WTC11 (cell line): ENCODE measurements at regions not wholly inside any gene's neighbourhood (a gene's known extent, or its start where the extent isn't known, plus 50 kb on each side); places are given as distances from the start of the nearest gene placed in this dataset.

ENCODE experiments used
- TF ChIP-seq, protein P1 (sequence below): fragments of 200-600 bp; IDR thresholded peaks from 2 replicates; pipeline ENCODE4 v1.8.0; 2022; ENCODE audit warnings: antibody characterized with exemption
- TF ChIP-seq, protein P2 (sequence below): fragments of 250-450 bp; sonication (Bioruptor Pico); IDR thresholded peaks from 2 replicates; pipeline ENCODE4 v2.1.2; 2022; ENCODE audit warnings: mild to moderate bottlenecking, moderate library complexity

DNA sequence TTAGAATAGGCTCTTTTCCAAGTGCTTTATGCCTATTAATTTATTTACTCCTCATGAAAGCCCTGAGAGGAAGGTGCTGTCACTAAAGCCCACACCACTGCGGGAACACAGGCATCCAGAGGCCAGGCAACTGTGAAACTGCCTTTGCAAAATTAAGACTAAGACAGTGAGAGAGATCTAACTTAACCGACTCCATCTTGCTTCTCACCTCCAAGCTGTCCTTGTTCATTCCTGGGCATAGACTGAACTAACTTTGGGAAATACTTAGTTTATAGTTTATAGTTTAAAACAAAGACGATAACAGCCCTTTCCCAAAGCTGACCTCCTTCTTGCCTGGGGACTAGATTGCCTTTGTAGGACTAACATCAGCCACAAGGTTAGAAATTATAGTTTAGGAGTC lies 80.1 kb downstream of the RSPH3 start:
- TF ChIP-seq, protein P1, sequence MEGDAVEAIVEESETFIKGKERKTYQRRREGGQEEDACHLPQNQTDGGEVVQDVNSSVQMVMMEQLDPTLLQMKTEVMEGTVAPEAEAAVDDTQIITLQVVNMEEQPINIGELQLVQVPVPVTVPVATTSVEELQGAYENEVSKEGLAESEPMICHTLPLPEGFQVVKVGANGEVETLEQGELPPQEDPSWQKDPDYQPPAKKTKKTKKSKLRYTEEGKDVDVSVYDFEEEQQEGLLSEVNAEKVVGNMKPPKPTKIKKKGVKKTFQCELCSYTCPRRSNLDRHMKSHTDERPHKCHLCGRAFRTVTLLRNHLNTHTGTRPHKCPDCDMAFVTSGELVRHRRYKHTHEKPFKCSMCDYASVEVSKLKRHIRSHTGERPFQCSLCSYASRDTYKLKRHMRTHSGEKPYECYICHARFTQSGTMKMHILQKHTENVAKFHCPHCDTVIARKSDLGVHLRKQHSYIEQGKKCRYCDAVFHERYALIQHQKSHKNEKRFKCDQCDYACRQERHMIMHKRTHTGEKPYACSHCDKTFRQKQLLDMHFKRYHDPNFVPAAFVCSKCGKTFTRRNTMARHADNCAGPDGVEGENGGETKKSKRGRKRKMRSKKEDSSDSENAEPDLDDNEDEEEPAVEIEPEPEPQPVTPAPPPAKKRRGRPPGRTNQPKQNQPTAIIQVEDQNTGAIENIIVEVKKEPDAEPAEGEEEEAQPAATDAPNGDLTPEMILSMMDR = no peak
- TF ChIP-seq, protein P2, sequence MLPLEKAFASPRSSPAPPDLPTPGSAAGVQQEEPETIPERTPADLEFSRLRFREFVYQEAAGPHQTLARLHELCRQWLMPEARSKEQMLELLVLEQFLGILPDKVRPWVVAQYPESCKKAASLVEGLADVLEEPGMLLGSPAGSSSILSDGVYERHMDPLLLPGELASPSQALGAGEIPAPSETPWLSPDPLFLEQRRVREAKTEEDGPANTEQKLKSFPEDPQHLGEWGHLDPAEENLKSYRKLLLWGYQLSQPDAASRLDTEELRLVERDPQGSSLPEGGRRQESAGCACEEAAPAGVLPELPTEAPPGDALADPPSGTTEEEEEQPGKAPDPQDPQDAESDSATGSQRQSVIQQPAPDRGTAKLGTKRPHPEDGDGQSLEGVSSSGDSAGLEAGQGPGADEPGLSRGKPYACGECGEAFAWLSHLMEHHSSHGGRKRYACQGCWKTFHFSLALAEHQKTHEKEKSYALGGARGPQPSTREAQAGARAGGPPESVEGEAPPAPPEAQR (CRISPR knock-in tag) = no peak
